OCI-LY7 (cell line): ENCODE measurements at regions not wholly inside any gene's neighbourhood (a gene's known extent, or its start where the extent isn't known, plus 50 kb on each side); places are given as distances from the start of the nearest gene placed in this dataset.

Source experiments
- BruUV-seq: library from RNA; stranded (reverse); fragments of 400-500 nt; replicated peaks from 2 replicates; lab custom pipeline; 2021; lab: Mats Ljungman, UMichigan
- CTCF ChIA-PET: fragments of 300-600 bp; sonication (Branson Sonifier 250); formaldehyde crosslinking; loops from one replicate; lab custom pipeline; 2022; ENCODE audit warnings: antibody characterized with exemption; ENCODE audit not compliant: unreplicated experiment; lab: Charles Lee
- POLR2A ChIA-PET: fragments of 300-600 bp; sonication (Branson Sonifier 250); formaldehyde crosslinking; loops from one replicate; lab custom pipeline; 2022; ENCODE audit warnings: antibody characterized with exemption; lab: Charles Lee
- DNase-seq: peaks from one replicate; pipeline ENCODE4 v3.0.0-alpha.2; 2015; ENCODE audit warnings: low spot score
- H2AFZ ChIP-seq: fragments of 200-600 bp; sonication (generic), shearing (Covaris generic); 2 replicates; pipeline ENCODE4 v1.6.1; 2014; ENCODE audit warnings: mild to moderate bottlenecking, antibody characterized with exemption, low read length, moderate library complexity
- H3K27ac ChIP-seq: fragments of 200-600 bp; sonication (generic); 2 replicates; pipeline ENCODE4 v1.5.1; 2014; ENCODE audit warnings: mixed run types, low read depth, mild to moderate bottlenecking, moderate library complexity, low read length, inconsistent platforms; ENCODE audit not compliant: poor library complexity, severe bottlenecking
- H3K36me3 ChIP-seq: fragments of 200-600 bp; sonication (generic); 2 replicates; pipeline ENCODE4 v1.6.1; 2014; ENCODE audit warnings: mild to moderate bottlenecking, antibody characterized with exemption, low read length, moderate library complexity, mixed read lengths; ENCODE audit not compliant: insufficient read depth
- H3K4me1 ChIP-seq: fragments of 200-600 bp; sonication (generic); 2 replicates; pipeline ENCODE4 v1.5.1; 2014; ENCODE audit warnings: mild to moderate bottlenecking, low read length; ENCODE audit not compliant: insufficient read depth, poor library complexity, severe bottlenecking
- H3K4me2 ChIP-seq: fragments of 200-600 bp; sonication (generic); 2 replicates; pipeline ENCODE4 v1.6.1; 2014; ENCODE audit warnings: mild to moderate bottlenecking, low read length
- H3K4me3 ChIP-seq: fragments of 200-600 bp; sonication (generic); 2 replicates; pipeline ENCODE4 v1.5.1; 2014; ENCODE audit warnings: mild to moderate bottlenecking, low read depth, low read length; ENCODE audit not compliant: poor library complexity, severe bottlenecking
- H3K79me2 ChIP-seq: fragments of 200-600 bp; sonication (generic); 2 replicates; pipeline ENCODE4 v1.6.1; 2016; ENCODE audit warnings: low read depth, mild to moderate bottlenecking, low read length, moderate library complexity, mixed read lengths; ENCODE audit not compliant: insufficient read depth
- H3K9me2 ChIP-seq: fragments of 200-600 bp; sonication (generic); 2 replicates; pipeline ENCODE4 v1.6.1; 2016; ENCODE audit warnings: mild to moderate bottlenecking, low read length, mixed read lengths; ENCODE audit not compliant: insufficient read depth
- H3K9me3 ChIP-seq: fragments of 200-600 bp; sonication (generic); 2 replicates; pipeline ENCODE4 v1.6.1; 2014; ENCODE audit warnings: mild to moderate bottlenecking, mixed run types, low read length, mixed read lengths
- H4K20me1 ChIP-seq: fragments of 200-600 bp; sonication (generic); 2 replicates; pipeline ENCODE4 v1.6.1; 2014; ENCODE audit warnings: mild to moderate bottlenecking, antibody characterized with exemption, low read length, moderate library complexity, mixed read lengths; ENCODE audit not compliant: insufficient read depth
- CTCF ChIP-seq: fragments of 200-600 bp; sonication (generic); conservative IDR thresholded peaks from 2 replicates; pipeline ENCODE4 v1.5.1; 2014; ENCODE audit warnings: mild to moderate bottlenecking, antibody characterized with exemption, low read length, moderate library complexity, mixed read lengths
- EZH2phosphoT487 ChIP-seq: fragments of 200-600 bp; sonication (generic); IDR thresholded peaks from 2 replicates; pipeline ENCODE4 v1.6.1; 2018; ENCODE audit warnings: low read depth, borderline replicate concordance, mild to moderate bottlenecking, mixed run types, antibody characterized with exemption, low read length, moderate library complexity, mixed read lengths
- intact Hi-C: fragments of 100-400 bp; cut with micrococcal nuclease; formaldehyde crosslinking; loops from one replicate; pipeline ENCODE4 v1.10.0; 2022; ENCODE audit not compliant: unreplicated experiment

GRCh38 chr2:239679755-239680154, 278.9 kb upstream of the HDAC4 start:
- no peak overlapping the region for H3K4me3 ChIP-seq
- CTCF ChIA-PET = no interaction called here
- intact Hi-C loops = no loop called here
- no peaks in the 10 kb centered on the region for H3K36me3 ChIP-seq
- H3K9me2 ChIP-seq = no peaks in the 10 kb centered on the region
- POLR2A ChIA-PET = no interaction called here
- TF ChIP-seq EZH2phosphoT487 = no peak
- no peak for TF ChIP-seq CTCF
- no peaks in the 10 kb centered on the region for H3K4me1 ChIP-seq
- no TSS peak for BruUV-seq
- DNase-seq = no peak
- H2AFZ ChIP-seq = no peak overlapping the region
- H3K9me3 ChIP-seq = no peaks in the 10 kb centered on the region
- H4K20me1 ChIP-seq = no peaks in the 10 kb centered on the region
- H3K4me2 ChIP-seq = no peak overlapping the region
- H3K79me2 ChIP-seq = no peaks in the 10 kb centered on the region
- H3K27ac ChIP-seq = no peak overlapping the region

- H3K36me3 ChIP-seq = no peaks in the 10 kb centered on the region
- H3K9me2 ChIP-seq = no peaks in the 10 kb centered on the region
- H3K27ac ChIP-seq = no peak overlapping the region
- no peak for TF ChIP-seq EZH2phosphoT487
- TF ChIP-seq CTCF = no peak
- H3K4me1 ChIP-seq = no peaks in the 10 kb centered on the region
- no peak overlapping the region for H3K4me3 ChIP-seq
- intact Hi-C loops = no loop called here
- BruUV-seq = no TSS peak
- no peaks in the 10 kb centered on the region for H3K79me2 ChIP-seq
- CTCF ChIA-PET = no interaction called here
- POLR2A ChIA-PET = no interaction called here
- H4K20me1 ChIP-seq = no peaks in the 10 kb centered on the region
- no peak overlapping the region for H3K4me2 ChIP-seq
- H2AFZ ChIP-seq = no peak overlapping the region
- H3K9me3 ChIP-seq = no peaks in the 10 kb centered on the region
- DNase-seq = no peak
Measured at GRCh38 chr2:239678666-239679296, 278.0 kb upstream of the HDAC4 start.

- CTCF ChIA-PET = no interaction called here
- Histone ChIP-seq H3K36me3 (no peaks in the 10 kb centered on the region), H3K4me2 (no peak overlapping the region), H4K20me1 (no peaks in the 10 kb centered on the region), H3K9me2 (no peaks in the 10 kb centered on the region), H2AFZ (no peak overlapping the region), H3K79me2 (no peaks in the 10 kb centered on the region), H3K27ac (no peak overlapping the region), H3K4me1 (no peaks in the 10 kb centered on the region), H3K4me3 (no peak overlapping the region), H3K9me3 (no peaks in the 10 kb centered on the region)
- POLR2A ChIA-PET = no interaction called here
- intact Hi-C loops = no loop called here
- no TSS peak for BruUV-seq
- DNase-seq = no peak
- TF ChIP-seq CTCF (no peak), EZH2phosphoT487 (no peak)
Measured at GRCh38 chr2:239678186-239678490, 277.3 kb upstream of the HDAC4 start.
